GM12874 (cell line): ENCODE measurements at regions not wholly inside any gene's neighbourhood (a gene's known extent, or its start where the extent isn't known, plus 50 kb on each side); places are given as distances from the start of the nearest gene placed in this dataset.

ENCODE experiments used
- CTCF ChIP-seq: IDR thresholded peaks from 2 replicates; pipeline ENCODE4 v1.5.1; 2011; ENCODE audit warnings: low read depth, mild to moderate bottlenecking, control low read depth, low read length, moderate library complexity; ENCODE audit not compliant: insufficient read depth

DNA sequence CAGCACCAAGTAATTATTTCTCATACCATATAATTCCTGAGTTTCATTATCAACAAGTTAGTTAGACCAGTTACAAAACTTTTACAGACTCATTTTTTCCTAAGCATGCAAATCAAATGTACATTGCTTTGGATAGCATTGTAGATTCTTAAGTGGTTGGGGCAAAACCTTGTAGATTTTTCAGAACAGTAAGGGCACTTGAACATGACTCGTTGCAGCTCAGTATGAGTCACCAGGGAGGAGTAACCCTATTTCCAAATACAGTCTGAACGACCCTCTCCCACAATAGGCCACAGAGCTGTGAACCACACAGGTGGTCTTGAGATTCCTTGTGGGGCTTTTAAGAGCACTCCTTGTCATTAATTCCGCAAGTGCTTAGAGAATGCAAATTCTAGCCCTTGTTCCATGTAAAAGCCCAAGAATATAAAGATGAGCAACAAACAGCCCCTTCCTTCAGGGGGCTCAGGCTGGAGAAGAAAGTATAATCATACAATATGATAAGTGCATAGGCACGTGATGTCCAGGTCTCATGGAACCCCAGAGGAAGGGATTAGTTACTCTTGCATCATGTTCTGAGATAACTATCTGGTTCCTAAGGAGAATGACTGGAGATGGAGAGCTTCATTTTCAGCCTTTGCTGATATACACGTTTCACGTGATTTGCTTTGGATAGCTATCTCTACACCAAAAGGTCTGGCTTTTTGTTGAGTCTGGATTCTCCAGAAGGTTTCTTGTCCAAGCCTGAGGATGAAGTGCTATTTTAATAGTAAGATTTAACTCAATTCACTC is 295.7 kb downstream of the KCNN2 start:
- TF ChIP-seq CTCF: no peak

- TF ChIP-seq CTCF: no peak
These were observed 288.0 kb downstream of the KCNN2 start for GRCh38 chr5:114649878-114650277.

- no peak for TF ChIP-seq CTCF
These were observed 287.1 kb downstream of the KCNN2 start for GRCh38 chr5:114648940-114649339.

GRCh38 chr5:114644576-114644975 is 282.7 kb downstream of the KCNN2 start:
- no peak for TF ChIP-seq CTCF

GRCh38 chr5:114636271-114636670 is 274.4 kb downstream of the KCNN2 start:
- TF ChIP-seq CTCF: no peak

DNA sequence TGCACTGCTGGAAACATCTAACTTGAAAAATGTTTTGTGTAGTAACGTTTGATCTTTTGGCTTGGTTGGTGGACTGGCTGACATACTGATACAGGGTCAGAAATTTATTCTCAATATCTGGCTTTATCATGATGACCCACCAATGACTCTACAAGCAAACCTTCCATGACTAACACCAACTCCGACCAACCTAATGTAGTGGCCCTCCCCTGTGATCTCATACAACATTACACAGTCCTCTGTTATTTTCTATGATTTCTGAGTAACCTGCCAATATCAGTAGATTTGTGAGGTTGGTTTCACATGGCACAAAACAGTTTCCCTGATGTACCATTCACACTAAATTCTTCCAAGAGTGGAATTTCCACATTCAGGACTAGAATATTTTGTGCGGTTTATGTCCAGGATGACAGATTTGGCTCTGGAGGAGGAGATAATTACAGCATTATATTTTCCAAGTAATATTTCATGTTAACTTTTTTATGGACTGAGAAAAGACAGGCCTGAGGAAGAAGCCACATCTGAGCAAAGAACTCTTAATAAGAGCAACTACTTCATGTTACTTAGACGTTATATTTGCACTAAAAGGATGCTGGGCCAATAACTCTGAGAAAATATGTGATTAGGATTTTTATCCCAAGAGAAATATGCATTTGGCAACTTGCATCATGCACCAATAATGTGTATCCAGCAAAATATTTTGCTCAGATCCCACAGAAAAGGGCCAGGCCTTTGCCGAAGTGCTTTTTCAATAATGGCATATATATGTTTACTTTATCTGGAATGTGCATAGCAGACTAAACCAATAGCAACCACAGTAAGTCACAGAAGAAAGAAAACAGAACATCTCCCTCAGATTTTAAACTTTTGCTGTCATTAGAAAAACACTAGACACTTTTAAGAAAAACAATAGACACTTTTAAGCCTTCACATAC is 273.4 kb downstream of the KCNN2 start:
- no peak for TF ChIP-seq CTCF

GRCh38 chr5:114634517-114634916 is 272.6 kb downstream of the KCNN2 start:
- TF ChIP-seq CTCF: no peak
